HS-27A (cell line): ENCODE measurements at regions not wholly inside any gene's neighbourhood (a gene's known extent, or its start where the extent isn't known, plus 50 kb on each side); places are given as distances from the start of the nearest gene placed in this dataset.
A peak's percentile ranks its signal among the peaks of the same experiment; 100 is the strongest.
"Not testable (repeated sequence)": the region's sequence is repeated elsewhere in the genome, so short reads cannot be mapped to it uniquely, and the experiment has no call there.

ENCODE experiments used
- DNase-seq: peaks from one replicate; pipeline ENCODE4 v3.0.0-alpha.2; 2012; ENCODE audit warnings: low read depth, missing footprints

- DNase-seq, result no peak
Measured at GRCh38 chr15:31433091-31433490, 106.5 kb downstream of the KLF13 start.

DNA sequence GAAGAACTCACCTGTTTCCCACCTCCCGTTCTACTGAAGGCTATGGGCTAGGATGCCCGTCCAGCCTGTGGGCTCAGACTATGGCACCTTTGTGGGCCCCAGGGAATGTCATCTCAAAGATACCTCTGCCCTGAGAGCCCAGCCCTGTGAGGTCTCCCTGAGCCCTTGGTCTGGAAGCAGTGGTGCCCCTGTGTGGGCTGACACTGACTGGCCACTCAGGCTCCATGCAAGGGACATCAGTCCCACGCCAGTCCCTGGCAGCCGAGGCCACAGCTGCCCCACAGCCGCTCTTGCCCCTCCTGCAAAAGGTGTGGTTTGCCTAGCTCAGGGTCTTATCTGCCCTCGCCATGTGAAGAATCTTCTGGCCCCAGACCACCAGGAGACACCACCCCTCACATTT is 106.9 kb downstream of the KLF13 start:
- no peak for DNase-seq

- DNase-seq, result no peak
Measured at GRCh38 chr15:31434275-31434587, 107.6 kb downstream of the KLF13 start.

DNA sequence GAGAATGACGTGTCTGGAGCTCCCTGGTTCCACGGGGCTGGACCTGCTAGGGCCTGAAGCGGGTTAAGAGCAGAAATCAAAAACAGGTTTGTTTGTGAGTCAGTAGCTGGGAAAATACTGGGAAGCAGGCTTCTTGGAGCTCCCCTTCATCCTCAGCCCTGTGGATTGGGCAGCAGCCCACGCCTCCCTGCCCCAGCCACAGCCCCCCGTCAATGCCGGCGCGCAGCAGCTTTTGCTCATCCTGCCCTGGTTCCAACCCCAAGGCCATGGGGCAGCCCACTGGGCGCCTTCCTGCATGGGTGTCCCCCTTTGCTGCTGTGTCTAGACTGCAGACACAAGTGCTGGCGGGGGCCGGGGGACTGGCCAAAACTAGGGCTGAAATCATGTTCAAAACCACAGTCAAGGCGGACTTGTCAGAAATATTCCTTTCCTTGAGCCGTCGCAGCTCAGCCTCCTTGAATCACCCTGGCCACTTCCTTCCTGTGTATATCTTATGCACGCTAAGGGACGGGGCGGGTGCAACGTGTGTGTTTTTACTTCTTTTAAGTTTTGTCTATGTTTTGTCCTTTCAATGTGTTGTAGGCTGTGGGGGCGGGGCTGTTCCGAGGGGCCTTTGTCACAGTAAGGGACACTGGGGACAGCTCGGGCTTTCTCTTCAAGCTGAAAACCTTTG is 108.1 kb downstream of the KLF13 start:
- DNase-seq, result no peak

GRCh38 chr15:31435261-31435911 is 108.8 kb downstream of the KLF13 start:
- no peak for DNase-seq

DNA sequence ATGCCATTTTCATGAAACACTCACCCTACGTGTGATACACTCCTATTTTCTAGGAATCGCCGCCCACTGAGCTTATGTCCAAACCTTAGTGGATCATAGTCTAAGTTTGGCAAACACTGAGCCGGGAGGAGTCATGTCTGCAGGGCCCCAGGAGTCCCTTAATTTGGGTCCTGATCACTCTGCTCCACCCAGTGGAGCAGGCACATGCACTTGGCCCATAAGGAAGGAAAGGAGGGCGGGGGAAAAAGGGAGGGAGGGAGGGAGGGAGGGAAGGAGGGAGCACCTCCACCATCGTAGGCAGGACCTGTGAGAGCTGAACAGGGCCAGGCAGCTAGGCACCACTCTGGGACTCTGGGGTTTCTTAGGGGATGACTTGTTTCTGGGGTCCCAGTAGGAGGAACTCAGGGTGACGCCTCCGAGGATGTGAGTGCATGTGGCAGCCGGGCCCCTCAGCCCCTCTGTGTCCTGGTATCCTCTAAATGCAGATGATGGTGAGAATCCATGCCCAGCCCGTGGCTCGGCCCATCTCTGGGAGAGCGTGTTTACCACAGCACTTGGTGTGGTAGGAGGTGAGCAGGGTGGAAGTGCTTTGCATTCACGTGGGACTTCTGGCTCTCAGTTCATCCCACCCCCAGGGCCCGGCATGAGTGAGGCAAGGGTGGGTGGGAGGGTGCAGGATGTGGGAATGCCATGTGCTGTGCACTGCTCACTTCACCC is 109.4 kb downstream of the KLF13 start:
- no peak for DNase-seq

GRCh38 chr15:31437686-31438085 is 111.1 kb downstream of the KLF13 start:
- no peak for DNase-seq

DNA sequence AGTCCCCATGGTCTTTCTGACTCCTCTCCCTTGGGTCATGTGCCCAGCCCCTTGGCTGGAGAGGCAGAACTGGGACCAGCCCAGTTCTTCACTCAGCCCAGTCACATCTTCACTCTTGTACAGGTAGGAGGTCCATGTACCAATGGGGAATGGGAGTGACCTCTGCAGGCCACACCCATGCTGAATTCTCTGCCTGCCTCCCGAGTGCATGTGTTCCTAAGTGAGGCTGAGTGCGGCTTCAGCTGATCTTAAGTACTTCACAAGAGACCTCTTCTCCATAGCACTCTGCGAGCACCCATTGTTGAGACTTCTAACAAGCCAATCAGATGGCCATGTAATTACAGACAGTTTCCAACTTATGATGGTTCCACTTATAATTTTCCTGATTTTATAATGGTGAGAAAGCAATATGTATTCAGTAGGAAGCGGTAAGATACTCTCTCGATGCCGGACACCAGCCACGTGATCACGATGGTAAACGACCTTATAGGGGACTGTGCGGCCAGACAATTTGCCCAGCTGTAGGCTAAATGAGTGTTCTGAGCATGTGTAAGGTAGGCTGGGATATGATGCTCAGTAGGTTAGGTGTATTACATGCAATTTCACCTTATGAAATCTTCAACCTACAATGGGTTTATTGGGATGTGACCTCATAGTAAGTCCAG is 112.1 kb downstream of the KLF13 start:
- DNase-seq, result no peak

GRCh38 chr15:31439328-31439727 is 112.7 kb downstream of the KLF13 start:
- no peak for DNase-seq

GRCh38 chr15:31440216-31440615 is 113.6 kb downstream of the KLF13 start:
- DNase-seq, result not testable (repeated sequence)

- DNase-seq, result no peak
Measured at GRCh38 chr15:31440754-31441311, 114.2 kb downstream of the KLF13 start.

- no peak for DNase-seq
Measured at GRCh38 chr15:31442226-31442625, 115.6 kb downstream of the KLF13 start.

DNA sequence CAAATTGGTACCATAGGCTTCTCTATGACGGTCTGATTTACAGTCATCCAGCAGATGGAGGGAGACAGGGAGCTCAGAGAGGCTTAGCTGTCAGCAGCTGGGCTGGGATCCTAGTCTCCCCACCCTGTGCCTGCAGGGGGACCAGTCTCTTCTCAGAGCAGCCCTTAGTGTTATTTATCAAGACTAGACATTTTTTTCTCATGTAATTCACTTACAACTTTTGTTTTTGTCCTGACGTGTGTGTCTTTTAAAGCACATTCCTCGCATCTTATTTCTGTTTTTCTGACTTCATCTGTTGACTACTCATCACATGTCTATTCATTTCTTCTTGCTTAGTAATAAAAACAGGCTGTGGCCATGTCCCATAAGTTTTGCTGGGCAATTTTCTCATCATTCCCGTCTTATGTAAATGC is 116.1 kb downstream of the KLF13 start:
- peak; percentile 77 for DNase-seq

- DNase-seq, result no peak
Measured at GRCh38 chr15:31444844-31445243, 118.2 kb downstream of the KLF13 start.

DNA sequence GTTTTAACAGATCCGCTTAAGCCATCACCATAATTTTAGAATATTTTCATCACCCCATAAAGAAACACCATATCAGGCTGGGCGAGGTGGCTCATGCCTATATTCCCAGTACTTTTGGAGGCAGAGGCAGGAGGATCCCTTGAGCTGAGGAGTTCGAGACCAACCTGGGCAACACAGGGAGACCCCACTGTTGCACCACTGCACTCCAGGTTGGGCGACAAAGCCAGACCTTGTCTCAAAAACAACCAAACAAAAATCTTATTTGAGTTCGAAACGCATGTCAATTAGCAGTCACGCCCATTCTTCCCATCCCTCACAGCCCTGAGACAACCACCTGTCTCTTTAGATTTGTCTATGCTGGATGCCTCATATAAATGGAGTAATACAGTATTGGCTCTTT is 119.9 kb downstream of the KLF13 start:
- no peak for DNase-seq

- no peak for DNase-seq
Measured at GRCh38 chr15:31447931-31448634, 121.4 kb downstream of the KLF13 start.

- no peak for DNase-seq
Measured at GRCh38 chr15:31448635-31448979, 122.0 kb downstream of the KLF13 start.

GRCh38 chr15:31452595-31453557 is 126.2 kb downstream of the KLF13 start:
- DNase-seq, result no peak

DNA sequence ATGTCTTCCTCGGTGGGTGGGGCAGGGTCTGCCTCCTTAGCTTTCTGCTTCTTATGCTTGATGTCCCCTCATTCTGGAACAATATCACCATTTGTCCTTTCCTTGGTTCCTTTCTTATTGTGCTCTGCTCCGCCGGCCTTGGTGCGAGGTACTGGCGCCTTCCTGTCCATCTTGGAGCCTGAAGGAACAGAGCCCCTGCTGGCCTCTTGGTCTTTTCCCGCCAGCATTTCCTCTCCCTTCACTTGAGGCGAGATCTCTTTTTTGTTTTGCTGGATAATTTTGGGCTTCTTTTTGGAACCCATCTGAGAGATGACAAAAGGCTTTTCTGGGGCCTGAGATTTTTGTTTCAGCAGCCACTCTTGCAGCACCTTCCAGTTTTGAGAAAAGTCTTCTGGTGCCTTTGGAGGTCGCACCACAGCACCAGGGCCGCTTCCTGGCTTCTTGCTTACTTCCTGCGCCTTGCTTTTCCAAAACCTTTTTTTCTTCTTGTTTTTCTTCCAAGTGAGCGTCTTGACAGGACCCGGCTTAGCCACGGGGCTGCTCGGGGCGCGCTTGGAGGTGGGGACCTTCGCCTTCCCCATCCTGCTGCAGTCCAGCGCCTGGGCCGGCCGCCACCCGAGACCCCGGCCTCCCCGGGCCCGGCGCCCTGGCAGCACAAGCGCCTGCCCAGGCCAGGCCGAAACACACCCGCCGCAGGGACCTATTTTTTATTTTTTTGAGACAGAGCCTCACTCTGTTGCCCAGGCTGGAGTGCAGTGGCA is 127.1 kb downstream of the KLF13 start:
- DNase-seq, result no peak

- no peak for DNase-seq
Measured at GRCh38 chr15:31455499-31455898, 128.9 kb downstream of the KLF13 start.
